SK-N-DZ (cell line): ENCODE measurements at regions not wholly inside any gene's neighbourhood (a gene's known extent, or its start where the extent isn't known, plus 50 kb on each side); places are given as distances from the start of the nearest gene placed in this dataset.
A peak's percentile ranks its signal among the peaks of the same experiment; 100 is the strongest.
"Not testable (repeated sequence)": the region's sequence is repeated elsewhere in the genome, so short reads cannot be mapped to it uniquely, and the experiment has no call there.

ENCODE experiments used
- DNase-seq: peaks from one replicate; pipeline ENCODE4 v3.0.0-alpha.2; 2015; ENCODE audit warnings: low spot score

DNA sequence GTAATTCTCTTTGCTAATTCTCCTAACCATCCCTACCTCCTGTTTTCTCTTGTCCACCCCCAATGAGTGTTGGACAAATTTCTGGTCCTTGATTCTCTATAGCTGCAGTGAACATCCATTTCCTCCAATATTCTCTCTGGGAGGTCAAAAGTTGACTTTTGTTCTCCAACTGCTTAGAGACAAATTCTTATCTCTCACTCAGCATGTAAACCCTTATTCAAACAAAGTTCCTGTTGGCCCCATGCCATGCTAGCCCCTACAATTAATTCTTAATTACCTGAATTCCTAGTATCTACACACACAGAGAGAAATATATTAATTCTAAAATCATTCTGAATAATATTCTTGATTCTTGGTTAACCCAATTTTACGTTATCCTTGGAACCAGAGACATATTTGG is 472.9 kb upstream of the ACTBL2 start:
- no peak for DNase-seq

DNA sequence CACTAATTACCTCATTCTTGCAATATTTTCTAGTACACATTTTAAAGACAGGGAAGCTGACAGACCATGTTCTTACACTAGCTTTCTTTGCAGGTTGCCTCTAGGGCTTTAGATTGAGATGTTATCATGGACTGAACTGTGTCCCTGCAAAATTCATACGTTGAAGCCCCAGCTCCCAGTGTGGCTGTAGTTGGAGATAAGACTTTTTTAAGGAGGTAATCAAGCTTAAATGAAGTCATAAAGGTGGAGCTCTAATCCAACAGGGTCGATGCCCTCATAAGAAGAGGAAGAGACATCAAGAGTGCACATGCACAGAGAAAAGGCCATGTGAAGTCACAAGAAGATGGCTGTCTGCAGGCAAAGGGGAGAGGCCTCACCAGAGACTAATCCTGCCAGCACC is 471.2 kb upstream of the ACTBL2 start:
- peak; percentile 7 for DNase-seq

DNA sequence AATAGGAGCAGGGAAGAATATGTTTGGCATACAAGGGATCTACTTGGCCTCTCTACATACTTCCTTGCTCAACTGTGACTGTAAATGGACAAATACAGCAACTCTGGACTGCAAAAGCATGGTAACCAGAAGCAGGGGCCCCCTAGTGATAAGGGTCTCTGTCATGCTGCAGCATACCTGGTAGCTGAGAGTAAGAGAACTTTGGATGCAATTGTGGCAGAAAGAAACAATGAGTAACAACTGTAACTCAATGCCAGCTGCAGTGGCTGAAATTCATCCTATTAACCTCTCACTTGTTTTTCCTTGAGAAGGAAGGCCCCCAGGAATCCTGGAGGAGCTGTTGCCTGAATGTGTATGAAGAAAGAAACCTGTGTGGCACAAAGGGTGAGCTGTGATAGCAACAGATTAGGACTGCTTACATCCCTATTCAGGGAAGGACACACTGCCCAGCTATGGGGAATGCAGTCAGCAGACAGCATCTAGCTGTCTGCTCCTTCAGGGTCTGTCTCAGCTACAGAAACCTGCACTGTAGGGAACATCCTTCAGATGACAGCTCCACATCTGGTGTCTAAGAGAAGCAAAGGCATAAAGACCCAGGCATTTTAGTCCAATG is 468.1 kb upstream of the ACTBL2 start:
- no peak for DNase-seq

DNA sequence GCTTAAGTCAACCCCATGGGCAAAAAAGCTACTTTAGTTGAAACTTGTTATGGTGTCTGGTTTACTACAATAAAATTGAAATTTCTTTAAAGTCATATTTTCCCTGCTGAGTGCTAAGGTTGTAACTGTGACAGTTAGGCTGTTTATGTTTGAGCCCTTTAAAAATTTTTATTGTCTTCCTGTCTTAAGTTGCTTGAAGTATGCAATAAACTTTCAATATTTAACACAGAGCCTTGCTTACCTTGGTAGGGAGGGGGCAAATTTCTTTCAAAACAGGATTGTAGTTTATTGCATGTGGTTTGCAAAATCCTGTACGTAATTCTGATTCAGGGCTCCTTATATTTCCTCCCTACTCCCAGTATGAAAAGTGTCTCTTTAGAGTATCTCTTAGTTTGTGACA is 465.5 kb upstream of the ACTBL2 start:
- no peak for DNase-seq

DNA sequence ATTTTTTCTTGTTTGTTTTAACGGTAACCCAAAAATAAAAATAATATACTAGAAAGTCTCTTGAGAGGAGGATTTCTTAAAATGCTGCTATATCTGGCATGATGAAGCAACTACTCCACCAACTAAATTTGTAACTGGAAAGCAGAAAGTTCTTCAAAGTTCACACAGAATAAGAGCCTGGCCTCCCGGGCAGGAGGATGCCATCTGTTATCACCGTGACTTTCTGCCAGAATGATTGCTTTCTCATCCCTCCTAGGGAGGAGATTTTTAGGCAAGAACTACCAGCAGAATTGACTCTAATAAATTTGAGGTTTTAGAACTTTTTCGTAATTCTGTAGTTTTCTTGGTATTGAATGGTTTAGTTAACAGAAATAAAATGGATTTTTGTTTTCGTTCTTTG is 464.6 kb upstream of the ACTBL2 start:
- no peak for DNase-seq

DNA sequence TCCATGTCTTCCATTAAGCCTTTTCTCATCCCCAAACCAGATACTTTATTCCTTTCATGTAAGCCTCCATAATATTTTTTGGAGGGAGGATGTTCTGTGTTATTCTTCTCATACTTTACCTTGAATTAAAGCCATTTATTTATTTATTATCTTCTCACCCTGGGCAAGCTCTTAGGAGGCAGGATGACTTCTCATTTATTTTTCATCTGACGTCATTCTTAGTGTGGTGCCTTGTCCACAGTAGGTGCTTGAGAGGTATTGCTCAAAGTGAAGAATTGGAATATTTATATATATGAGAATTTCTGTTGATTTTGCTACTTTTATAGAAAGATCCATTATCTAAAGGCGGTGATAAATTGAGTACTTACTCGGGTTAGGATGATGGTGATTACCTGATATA is 458.3 kb upstream of the ACTBL2 start:
- no peak for DNase-seq

DNA sequence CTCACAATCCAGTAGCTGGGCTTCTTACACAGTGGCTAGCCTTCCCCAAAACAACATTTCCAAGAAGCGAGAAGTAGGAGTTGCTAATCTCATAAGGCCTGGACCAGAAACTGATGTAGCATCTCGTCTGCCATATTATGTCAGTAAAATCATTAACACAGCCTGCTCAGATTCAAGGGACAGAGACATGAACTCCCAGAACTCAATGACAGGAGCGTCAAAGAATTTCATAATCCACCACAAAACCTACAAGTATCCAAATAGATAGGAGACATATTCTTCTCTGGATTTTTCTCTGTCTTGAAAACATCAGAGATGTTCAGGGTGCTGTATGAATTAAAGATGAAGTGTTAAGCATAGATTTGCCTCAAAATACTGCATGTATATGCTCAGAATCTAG is 457.6 kb upstream of the ACTBL2 start:
- no peak for DNase-seq

DNA sequence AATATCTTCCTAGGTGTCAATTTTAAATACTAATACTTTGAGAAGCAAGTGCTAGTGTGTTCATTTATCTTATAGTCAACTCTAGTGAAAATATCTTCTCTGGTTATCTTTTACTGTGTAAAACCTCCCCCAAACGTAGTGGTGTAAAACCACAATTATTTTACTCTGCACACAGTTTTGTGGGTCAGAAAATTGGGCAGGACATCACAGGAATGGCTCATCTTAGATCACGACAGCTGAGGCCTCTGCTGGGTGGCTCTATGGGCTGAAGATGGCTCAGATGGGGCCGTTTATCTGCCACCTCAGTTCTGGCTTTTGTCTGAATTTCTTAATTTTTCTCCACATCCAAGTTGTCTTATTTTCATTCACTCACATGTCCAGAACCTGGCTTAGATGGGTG is 457.2 kb upstream of the ACTBL2 start:
- DNase-seq = no peak

DNA sequence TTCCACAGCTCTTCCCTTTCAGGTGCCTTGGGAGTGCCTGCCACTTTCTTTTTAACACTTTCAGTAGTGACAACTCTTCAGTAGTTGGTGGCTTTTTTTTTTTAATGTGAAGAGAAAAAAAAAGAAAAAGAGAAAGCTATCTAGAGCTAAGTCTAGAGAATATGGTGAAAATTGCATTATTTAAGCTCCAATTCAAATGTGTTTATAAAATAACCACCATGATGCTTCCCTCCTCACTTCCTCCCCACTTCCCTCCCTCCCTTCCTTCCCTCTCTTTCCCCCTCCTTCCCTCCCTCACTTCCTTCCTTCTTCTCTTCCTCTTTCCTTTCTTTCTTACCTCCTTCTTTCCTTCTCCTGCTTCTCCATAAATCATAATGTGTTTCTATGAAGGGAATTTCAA is 456.7 kb upstream of the ACTBL2 start:
- no peak for DNase-seq

DNA sequence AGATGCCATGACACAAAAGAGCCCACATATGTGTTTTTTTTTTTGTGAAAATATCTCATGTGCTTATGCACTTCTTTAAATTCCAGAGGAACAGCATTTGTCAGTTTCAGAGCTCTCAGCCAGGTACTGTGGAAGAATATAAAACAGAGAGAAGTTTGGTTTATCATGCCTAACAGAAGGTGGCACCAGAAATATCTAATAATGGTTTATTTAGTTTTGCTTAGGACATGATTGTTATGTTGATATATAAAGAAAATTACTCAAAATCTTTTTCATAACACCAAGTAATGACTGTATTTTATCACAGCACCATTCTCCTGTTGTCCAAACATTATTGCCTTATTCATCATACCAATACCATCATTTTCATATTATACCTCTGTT is 455.6 kb upstream of the ACTBL2 start:
- DNase-seq = no peak

DNA sequence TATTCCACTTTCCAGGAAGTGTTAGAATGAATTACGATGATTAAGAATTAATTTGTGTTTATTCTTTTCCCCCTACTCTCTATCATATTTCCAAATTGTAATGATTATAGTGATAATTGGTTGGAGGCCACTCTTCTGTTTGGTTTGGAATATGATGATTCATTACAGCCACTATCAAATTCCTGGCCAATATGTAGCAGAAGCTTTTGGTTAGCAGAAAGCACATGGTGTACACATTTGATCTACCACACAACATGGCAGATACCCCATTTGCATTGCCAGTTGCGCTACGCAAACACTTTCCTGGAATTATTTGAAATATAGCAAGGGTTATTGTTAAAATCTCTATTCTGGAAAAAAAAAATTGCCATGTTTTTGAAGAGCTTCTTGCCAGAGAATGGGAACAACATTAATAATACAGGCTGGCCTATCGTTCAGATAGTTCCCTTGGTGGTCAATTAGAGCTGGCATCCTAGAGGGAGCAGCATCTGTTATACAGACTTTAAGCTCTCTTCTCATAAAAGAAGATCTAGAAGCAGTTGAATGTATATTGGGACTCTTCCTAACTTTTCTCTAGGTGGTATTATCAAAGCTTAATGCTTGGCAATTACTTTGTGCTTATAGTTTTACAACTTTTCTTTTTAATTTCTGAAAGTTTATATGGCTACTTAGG is 455.0 kb upstream of the ACTBL2 start:
- no peak for DNase-seq

DNA sequence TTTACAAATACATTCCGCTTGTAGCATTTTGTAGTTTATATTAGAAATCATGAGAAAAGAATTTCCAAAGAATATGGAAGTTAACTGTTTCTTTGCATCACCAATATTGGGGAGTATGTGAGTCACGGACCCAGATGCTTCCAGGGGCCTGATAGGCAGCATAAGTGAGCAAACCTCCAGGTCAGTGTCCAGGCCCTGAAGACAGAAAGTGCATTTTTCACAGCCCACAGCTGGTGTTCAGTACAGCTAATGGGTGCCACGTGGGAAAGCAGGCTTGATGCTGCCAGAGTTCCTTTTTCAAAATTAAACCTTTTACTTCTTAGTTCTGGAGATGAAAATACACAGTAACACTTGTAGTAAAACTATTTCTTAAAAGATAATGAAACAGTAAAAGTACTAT is 454.4 kb upstream of the ACTBL2 start:
- DNase-seq = no peak

DNA sequence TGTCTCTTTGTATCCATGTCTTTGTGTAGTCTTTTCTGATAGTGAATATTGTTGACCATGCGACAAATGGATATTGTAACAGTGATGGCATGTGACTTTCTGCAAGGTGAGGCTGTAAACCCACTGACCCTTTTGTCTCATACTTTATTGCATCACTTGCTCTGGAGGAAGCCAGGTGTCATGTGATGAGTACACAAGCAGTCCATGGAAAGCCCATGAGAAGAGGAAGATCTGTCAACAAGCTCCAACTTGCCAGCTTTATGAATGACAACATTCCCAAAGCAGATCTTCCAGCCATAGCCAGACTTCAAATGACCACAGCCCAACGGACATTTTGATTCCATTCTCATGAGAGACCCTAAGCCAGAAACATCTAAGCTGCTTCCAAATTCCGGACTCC is 450.1 kb upstream of the ACTBL2 start:
- DNase-seq = no peak

DNA sequence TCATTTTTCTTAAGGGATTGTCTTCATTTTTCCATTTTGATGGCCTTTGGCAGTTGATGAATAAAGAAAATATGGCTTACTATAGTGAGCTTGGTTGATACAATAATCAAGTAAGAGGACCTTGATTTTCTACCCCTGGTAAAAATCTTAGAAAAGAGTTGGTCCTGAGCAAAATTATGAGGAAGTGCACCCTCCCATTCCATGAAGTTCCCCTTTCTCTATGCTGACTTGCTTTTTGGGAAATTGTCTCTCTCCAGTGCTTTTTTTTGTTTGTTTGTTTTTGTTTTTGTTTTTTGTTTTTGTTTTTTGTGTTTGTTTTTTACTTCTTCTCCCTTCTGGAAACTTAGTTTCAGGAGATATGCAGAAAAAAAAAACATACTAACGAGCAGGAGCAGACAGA is 449.2 kb upstream of the ACTBL2 start:
- no peak for DNase-seq

DNA sequence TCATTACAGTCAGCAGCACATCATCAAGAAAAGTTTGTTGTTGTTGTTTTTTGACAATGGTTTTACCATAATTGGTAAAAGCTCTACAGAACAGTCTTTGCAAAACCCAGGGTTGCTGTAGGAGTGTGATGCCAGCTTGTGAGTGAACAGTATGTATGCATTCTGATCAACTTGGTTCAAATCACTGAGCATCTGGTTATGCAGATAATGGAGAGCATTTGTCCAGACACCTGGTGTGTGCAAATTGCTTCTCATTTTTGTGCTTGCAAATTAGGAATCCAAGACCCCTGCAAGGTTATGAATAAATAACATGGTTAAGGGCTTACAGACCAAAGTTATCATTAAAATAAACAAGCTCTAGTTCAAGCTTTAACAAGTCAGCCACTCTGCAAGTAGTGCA is 448.7 kb upstream of the ACTBL2 start:
- no peak for DNase-seq

DNA sequence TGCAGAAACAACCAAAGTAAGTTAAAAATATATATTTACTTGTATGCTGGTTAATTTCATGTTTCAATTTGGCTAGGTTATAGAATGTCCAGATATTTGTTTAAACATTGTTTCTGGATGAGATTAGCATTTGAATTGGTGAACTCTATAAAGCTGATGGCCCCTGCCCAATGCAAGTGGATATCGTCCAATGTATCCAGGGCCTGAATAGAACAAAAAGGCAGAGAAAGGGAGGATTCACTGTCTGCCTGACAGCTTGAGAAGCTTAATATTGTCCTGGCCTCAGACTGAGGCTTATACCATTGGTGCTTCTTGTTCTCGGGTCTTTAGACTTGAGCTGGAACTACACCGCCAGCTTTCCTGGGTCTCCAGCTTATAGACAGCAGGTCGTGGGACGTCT is 446.7 kb upstream of the ACTBL2 start:
- no peak for DNase-seq

DNA sequence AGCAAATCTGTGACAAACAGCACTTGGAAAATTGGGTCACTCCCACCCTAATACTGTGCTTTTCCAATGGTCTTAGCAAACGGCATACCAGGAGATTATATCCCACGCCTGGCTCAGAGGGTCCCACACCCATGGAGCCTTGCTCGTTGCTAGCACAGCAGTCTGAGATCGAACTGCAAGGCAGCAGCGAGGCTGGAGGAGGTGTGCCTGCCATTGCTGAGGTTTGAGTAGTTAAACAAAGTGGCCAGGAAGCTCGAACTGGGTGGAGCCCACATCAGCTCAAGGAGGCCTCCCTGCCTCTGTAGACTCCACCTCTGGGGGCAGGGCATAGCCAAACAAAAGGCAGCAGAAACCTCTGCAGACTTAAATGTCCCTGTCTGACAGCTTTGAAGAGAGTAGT is 440.5 kb upstream of the ACTBL2 start:
- DNase-seq = not testable (repeated sequence)

DNA sequence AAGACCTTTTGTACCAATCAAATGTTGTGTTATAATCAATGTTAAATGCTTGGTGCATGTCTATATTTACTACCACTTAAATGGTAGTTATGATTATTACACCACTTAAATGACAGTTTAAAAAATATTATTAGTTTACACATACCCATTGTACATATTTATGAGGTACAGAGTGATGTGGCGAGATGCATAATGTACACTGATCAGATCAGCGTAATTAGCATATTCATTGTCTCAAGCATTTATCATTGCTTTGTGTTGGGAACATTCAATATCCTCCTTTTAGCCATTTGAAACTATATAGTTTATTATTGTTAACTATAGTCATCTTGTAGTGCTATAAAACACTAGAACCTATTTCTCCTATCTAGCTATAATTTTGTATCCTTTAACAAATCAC is 434.4 kb upstream of the ACTBL2 start:
- no peak for DNase-seq

DNA sequence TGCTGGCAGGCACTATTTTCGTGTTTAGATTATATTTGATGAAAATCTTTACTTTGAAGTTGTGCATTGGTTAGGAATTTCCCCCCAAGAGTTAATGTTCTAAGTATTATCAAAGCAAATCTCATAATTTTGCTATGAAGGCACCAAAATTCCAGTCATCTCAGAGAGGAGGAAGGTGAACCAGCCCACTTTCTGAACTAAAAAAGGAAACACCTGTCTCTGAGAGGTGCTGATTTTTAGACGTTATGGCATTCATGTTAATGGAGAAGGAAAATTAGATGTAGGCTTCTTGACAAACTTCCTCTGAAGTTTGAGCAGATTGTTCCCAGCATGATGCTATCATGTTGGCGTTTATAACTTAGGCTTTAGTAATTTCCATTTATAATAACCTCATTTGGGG is 432.9 kb upstream of the ACTBL2 start:
- DNase-seq = no peak

DNA sequence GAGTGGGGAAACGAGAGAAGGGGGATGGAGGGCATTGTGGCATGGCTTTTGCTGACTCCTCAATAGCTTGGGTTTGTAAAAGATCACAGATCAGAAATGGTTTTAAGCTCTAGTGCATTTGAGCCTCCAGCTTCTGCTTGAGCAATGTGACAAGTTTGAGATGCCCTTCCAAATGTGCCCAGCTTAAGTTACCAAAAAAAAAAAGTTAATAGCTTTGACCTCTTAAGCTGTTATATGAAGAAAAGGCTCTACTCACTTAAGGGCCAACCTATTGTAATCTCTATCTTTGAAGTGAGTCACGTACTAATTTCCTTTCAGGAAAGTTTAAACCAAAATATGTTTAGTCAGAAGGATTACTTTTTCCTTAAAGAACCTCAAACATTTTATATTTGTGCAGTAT is 428.8 kb upstream of the ACTBL2 start:
- DNase-seq = no peak

DNA sequence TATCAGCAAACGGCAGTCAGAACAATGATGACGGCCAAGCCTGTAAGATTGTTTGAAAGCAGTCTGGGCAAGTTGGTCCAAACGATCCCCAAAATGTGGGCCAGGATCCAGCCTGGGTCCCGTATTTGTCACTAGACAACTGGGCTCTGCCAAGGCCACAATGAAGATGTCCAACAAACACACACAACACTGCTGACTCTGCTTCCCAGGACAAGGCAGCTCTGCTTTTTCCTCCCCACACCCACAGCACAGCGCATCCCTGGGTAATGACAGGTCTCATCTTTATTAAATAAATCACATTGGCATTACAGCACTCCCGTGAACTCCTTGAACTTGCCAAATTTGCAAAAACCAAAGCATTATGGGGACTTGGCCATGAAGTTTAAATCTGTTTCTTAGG is 424.1 kb upstream of the ACTBL2 start:
- DNase-seq = no peak

DNA sequence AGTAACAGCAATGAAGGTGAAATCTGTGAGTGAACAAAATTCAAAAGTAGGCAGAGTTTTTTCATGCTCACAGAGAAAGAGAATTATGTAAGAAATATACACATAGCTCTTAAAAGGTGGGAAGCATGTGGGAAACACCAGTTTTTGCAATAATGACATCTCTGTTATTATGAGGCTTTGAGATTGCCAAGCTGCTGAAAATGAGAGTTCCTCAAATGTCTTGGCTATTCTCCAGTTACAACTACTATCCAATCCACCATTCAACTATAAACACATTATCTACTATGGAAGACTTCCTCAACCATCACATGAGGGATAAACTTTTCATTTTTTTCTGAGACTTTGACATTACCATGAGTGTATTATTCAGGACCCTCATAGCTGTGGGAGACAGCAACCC is 420.8 kb upstream of the ACTBL2 start:
- no peak for DNase-seq

DNA sequence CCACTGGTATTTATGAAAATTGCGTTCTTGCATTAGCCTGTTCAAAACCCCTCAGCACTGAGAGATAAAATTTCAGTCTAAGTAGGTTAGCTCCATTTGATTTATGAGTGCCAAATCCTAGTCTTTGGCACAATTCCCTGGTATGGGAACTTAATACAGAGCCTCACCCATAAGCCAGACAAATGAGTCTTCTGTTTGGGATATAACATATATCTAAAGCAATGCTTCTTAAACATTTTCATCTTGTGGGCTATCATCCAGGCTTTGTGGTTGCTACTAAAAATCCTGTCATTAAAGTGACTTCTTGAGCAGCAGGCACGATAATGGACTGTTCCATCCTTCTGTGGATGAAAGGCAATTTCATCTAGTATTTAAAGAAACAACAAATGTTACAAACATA is 419.5 kb upstream of the ACTBL2 start:
- DNase-seq = no peak

DNA sequence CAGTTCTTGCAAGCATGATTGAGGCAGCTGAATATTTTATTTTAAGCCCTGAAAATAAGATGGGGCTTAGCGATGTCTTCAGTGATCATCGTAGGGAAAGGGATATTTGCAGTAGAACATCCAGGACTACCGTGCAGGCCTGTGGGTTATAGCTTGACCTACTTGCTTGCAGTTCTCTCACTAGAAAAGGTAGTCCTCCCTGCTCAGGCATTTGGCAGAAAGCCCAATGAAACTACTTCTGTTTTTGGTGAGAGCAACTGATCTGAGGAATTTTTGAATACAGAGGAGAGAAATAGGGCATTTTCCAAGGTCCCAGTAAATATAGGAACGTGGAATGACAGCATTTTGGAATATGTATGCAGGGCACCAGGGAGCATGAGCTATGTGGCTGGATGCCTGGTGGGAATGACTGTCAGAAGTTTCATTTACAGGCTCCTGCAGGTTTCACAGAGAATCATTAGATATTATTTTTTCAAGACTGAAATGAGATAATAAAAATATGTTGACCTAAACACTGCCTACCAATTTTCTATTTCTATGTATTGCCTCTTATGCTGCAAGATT is 417.9 kb upstream of the ACTBL2 start:
- peak; percentile 11 for DNase-seq
